HG02938 (cell line): ENCODE measurements at regions not wholly inside any gene's neighbourhood (a gene's known extent, or its start where the extent isn't known, plus 50 kb on each side); places are given as distances from the start of the nearest gene placed in this dataset.

Source experiments
- ATAC-seq: cut with Tn5 transposase; IDR thresholded peaks from one replicate; pipeline ENCODE4 v1.9.1; 2021; ENCODE audit warnings: mild to moderate bottlenecking, moderate library complexity; ENCODE audit not compliant: unreplicated experiment

GRCh38 chr1:192022827-192023226 lies 135.4 kb upstream of the RGS18 start:
- no peak for ATAC-seq

- no peak for ATAC-seq
These were observed 133.4 kb upstream of the RGS18 start for GRCh38 chr1:192024881-192025280.

GRCh38 chr1:192038567-192038966 lies 119.7 kb upstream of the RGS18 start:
- no peak for ATAC-seq

- no peak for ATAC-seq
These were observed 113.1 kb upstream of the RGS18 start for GRCh38 chr1:192045131-192045530.

GRCh38 chr1:192053531-192053971 lies 104.7 kb upstream of the RGS18 start:
- ATAC-seq, result no peak

GRCh38 chr1:192057766-192058165 lies 100.5 kb upstream of the RGS18 start:
- ATAC-seq, result no peak

- ATAC-seq, result no peak
These were observed 98.9 kb upstream of the RGS18 start for GRCh38 chr1:192059407-192059806.

- ATAC-seq, result no peak
These were observed 96.7 kb upstream of the RGS18 start for GRCh38 chr1:192061556-192061955.

- no peak for ATAC-seq
These were observed 93.2 kb upstream of the RGS18 start for GRCh38 chr1:192065087-192065486.

- ATAC-seq, result no peak
These were observed 92.1 kb upstream of the RGS18 start for GRCh38 chr1:192066202-192066601.

GRCh38 chr1:192067360-192067759 lies 90.9 kb upstream of the RGS18 start:
- ATAC-seq, result no peak

GRCh38 chr1:192070213-192070612 lies 88.0 kb upstream of the RGS18 start:
- no peak for ATAC-seq

GRCh38 chr1:192080684-192081083 lies 77.6 kb upstream of the RGS18 start:
- ATAC-seq, result no peak

- ATAC-seq, result no peak
These were observed 76.9 kb upstream of the RGS18 start for GRCh38 chr1:192081359-192081758.

GRCh38 chr1:192086644-192087043 lies 71.6 kb upstream of the RGS18 start:
- ATAC-seq, result no peak

GRCh38 chr1:192087334-192087733 lies 70.9 kb upstream of the RGS18 start:
- ATAC-seq, result no peak

- no peak for ATAC-seq
These were observed 69.8 kb upstream of the RGS18 start for GRCh38 chr1:192088496-192088895.

GRCh38 chr1:192098001-192098400 lies 60.3 kb upstream of the RGS18 start:
- ATAC-seq, result no peak

GRCh38 chr1:192099328-192099727 lies 58.9 kb upstream of the RGS18 start:
- ATAC-seq, result no peak

GRCh38 chr1:192100686-192101468 lies 57.4 kb upstream of the RGS18 start:
- no peak for ATAC-seq

GRCh38 chr1:192104128-192104527 lies 54.1 kb upstream of the RGS18 start:
- ATAC-seq, result no peak

- no peak for ATAC-seq
These were observed 53.4 kb upstream of the RGS18 start for GRCh38 chr1:192104852-192105251.

GRCh38 chr1:192108161-192108560 lies 50.1 kb upstream of the RGS18 start:
- no peak for ATAC-seq
